NCI-H345 treated with DMSO at 0.1 percent for 48 hours (cell line): ENCODE measurements at regions not wholly inside any gene's neighbourhood (a gene's known extent, or its start where the extent isn't known, plus 50 kb on each side); places are given as distances from the start of the nearest gene placed in this dataset.

Source experiments
- DNase-seq: peaks from one replicate; lab custom pipeline; 2025; ENCODE audit not compliant: unreplicated experiment; lab: John Stamatoyannopoulos, UW

- no peak for DNase-seq
Observed at GRCh38 chr18:77442393-77442792, 192.7 kb downstream of the GALR1 start.

- no peak for DNase-seq
Observed at GRCh38 chr18:77444385-77444784, 194.7 kb downstream of the GALR1 start.

- no peak for DNase-seq
Observed at GRCh38 chr18:77448046-77448445, 198.4 kb downstream of the GALR1 start.

GRCh38 chr18:77455004-77455403 is 205.4 kb downstream of the GALR1 start:
- no peak for DNase-seq

- DNase-seq: no peak
Observed at GRCh38 chr18:77457681-77458080, 208.0 kb downstream of the GALR1 start.

GRCh38 chr18:77461062-77461688 is 211.5 kb downstream of the GALR1 start:
- DNase-seq: no peak

GRCh38 chr18:77464917-77465316 is 215.3 kb downstream of the GALR1 start:
- no peak for DNase-seq

GRCh38 chr18:77466890-77467289 is 217.2 kb downstream of the GALR1 start:
- DNase-seq: no peak

GRCh38 chr18:77469131-77469530 is 219.5 kb downstream of the GALR1 start:
- DNase-seq: no peak

- DNase-seq: no peak
Observed at GRCh38 chr18:77470569-77471413, 221.1 kb downstream of the GALR1 start.

- no peak for DNase-seq
Observed at GRCh38 chr18:77472509-77472908, 222.9 kb downstream of the GALR1 start.

- no peak for DNase-seq
Observed at GRCh38 chr18:77478646-77479442, 229.2 kb downstream of the GALR1 start.

- no peak for DNase-seq
Observed at GRCh38 chr18:77481541-77481940, 231.9 kb downstream of the GALR1 start.

GRCh38 chr18:77482190-77483085 is 232.8 kb downstream of the GALR1 start:
- no peak for DNase-seq

- no peak for DNase-seq
Observed at GRCh38 chr18:77486985-77487384, 237.3 kb downstream of the GALR1 start.

- no peak for DNase-seq
Observed at GRCh38 chr18:77487951-77488740, 238.5 kb downstream of the GALR1 start.

- DNase-seq: no peak
Observed at GRCh38 chr18:77495079-77495478, 245.4 kb downstream of the GALR1 start.

GRCh38 chr18:77495982-77496690 is 246.5 kb downstream of the GALR1 start:
- DNase-seq: no peak

GRCh38 chr18:77501266-77501665 is 251.6 kb downstream of the GALR1 start:
- no peak for DNase-seq
